Dermis microvascular lymphatic vessel endothelial cell (primary cell): ENCODE measurements at regions not wholly inside any gene's neighbourhood (a gene's known extent, or its start where the extent isn't known, plus 50 kb on each side); places are given as distances from the start of the nearest gene placed in this dataset.
"Not testable (repeated sequence)": the region's sequence is repeated elsewhere in the genome, so short reads cannot be mapped to it uniquely, and the experiment has no call there.

Experiments
- DNase-seq, 2 donors: peaks; one replicate each; pipeline versions ENCODE4 v3.0.0 to v3.0.0-alpha.2; 2010; ENCODE audit warnings: low read depth in 2 of 2

DNA sequence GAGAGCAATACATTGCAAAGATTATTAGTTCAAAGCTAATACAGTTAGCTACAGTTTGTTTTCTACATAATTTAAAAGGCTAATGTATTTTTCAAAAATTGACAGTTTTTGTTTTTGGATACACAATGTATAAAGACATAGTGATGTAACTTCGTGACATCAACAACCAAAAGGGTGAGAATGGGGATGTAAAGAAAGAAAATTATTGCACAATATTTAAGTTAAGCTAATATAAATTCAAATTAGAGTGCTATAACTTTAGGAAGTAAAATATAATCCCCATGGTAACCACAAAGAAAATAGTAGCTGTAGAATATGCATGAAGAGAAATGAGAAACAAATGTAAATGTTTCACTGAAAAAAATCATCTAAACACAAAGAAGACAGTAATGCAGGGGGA is 334.4 kb upstream of the DEPDC1 start:
- no peak for DNase-seq

DNA sequence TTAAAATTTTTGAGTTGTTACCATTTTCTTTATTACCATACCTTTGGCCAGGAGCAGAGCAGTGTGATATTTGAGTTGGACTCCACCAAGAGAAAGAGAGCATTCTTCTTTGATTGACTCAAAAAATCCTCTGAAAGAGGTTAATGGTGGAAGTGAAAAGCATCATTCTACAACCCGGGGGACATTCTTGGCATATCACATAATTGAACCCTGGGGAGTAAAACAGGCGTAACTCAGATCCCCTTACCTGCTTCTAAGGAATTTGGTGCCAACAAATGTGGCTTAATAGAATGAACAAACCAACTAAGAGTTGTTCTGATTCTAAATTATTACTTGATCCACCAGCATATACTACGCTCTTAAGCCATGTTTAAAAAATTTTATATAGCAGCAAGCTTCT is 351.1 kb upstream of the DEPDC1 start:
- no peak for DNase-seq

GRCh38 chr1:68868606-68869005 is 371.7 kb upstream of the DEPDC1 start:
- DNase-seq: no peak

DNA sequence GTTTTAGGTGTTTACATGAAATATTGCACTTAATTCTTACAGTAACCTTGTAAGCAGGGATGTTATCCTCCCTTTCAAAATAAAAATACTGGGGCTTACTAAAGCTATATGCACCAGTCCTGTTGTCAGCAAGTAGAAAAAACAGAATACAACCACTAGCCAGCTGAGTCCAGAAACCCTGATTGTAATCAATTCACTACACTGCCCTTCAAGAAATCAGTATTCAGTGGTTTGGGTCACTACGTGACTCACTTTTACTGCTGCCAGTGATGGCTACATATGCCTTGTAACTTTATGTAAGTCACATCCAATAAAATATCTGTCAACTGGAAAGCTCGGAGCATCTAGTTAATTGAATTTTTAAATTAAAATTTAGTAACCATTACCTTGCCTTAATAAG is 376.3 kb upstream of the DEPDC1 start:
- DNase-seq: no peak

GRCh38 chr1:68881330-68882194 is 384.7 kb upstream of the DEPDC1 start:
- not testable (repeated sequence) for DNase-seq

GRCh38 chr1:68889471-68889870 is 392.6 kb upstream of the DEPDC1 start:
- DNase-seq: no peak

- DNase-seq: no peak
Measured at GRCh38 chr1:68890736-68891135, 393.9 kb upstream of the DEPDC1 start.

DNA sequence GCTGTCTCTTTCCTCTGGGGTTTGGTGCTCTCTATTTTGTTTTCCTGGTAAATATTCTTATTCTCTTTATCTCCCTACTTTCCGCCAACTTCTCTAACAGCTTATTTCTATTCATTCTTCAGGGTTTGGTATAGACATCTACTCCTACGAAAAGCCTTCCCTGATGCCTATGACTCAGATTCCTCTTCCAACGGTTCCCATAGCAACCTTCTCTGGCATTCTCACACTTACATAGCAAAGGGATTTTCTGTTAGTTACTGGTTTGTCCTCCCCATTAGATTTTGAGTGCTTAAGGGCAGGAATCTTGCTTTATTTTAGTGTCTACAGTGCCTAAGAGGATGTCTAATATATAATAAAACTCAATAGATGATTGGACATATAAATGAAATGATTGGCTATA is 407.6 kb upstream of the DEPDC1 start:
- DNase-seq: no peak

DNA sequence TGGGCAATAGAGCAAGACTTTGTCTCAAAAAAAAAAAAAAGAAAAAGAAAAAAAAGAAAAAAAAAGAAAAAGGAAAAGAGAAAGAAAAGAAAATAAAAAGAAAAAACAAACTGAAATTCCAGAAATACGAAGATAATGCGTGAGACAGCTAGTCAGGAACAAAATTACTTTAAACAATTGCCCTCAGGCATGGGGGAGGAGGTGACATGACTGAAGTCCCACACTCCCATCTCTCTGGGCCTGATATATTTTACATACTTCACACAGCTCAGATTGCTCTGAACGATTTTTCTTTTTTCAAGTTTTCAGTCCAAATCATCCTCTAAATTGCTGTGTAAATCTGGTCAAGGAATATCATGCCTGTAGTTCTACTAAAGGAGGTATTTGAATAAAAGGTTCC is 409.5 kb upstream of the DEPDC1 start:
- DNase-seq: no peak

DNA sequence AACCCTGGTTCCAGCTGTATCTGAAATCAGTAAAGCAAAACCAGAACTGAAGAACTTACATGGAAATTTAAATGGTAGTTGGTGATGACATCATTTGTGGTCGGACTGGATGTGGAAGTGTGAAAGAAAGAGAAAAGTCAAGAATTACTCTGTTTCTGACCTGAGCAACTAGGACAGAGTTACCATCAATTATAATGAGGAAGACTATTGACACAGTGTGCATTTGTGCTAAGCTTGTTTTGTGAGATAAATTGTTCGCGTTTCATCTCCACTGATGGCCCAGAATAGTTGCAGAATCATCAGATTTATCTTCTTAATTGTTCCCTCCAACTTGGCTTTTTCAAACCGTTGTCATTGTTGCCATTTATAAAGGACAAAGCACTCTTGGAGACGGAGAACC is 410.6 kb upstream of the DEPDC1 start:
- no peak for DNase-seq

- DNase-seq: no peak
Measured at GRCh38 chr1:68908316-68908715, 411.4 kb upstream of the DEPDC1 start.

DNA sequence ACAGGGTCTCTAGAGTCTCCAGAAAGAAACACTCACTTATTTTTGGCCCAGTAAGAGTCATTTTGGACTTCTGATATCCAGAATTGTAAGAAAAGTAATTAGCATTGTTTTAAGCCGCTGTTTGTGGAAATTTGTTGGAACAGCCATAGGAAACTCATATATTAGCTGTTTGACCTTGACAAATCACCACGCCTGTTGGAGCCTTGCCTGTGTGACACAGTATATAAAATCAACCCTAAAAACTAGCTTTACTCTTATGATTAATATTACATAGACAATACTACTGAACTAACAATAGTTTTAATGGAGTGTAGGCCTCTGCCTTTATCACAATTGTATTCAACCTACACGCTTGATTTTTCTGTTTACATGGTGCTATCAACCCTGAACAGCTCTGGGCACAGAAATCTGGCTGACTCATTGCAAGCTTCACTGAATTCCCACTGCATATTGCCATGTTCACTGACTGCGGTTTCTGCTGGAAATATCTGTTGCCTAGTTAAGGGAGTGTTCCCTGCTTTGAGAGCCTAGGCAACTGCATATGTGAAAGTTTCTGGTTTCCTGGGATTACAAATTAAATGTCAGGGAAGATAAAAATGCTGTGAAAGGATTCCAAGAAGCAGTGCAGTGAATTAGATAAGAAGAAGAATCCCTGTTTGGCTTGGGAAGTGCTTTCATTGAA is 419.5 kb upstream of the DEPDC1 start:
- no peak for DNase-seq

DNA sequence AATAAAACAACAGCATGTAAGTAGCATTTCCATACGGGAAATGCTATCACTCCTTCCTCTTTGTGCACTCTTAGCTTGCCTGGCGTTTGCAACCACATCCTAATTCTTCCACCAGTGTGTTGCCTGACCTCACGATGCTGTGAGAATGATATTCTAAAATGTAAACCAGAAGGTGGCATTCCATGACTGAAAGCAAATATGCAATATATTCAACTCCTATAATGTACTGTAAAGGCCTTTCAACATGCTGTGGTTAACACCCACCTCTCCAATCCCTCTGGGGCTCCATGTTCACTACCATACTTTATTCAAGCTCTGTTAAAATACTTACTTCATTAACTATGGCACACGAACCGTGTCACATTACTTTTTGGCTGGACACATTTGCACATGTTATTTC is 420.6 kb upstream of the DEPDC1 start:
- no peak for DNase-seq

GRCh38 chr1:68918563-68918962 is 421.7 kb upstream of the DEPDC1 start:
- DNase-seq: no peak

- no peak for DNase-seq
Measured at GRCh38 chr1:68919075-68919474, 422.2 kb upstream of the DEPDC1 start.

GRCh38 chr1:68923475-68924088 is 426.7 kb upstream of the DEPDC1 start:
- not testable (repeated sequence) for DNase-seq

DNA sequence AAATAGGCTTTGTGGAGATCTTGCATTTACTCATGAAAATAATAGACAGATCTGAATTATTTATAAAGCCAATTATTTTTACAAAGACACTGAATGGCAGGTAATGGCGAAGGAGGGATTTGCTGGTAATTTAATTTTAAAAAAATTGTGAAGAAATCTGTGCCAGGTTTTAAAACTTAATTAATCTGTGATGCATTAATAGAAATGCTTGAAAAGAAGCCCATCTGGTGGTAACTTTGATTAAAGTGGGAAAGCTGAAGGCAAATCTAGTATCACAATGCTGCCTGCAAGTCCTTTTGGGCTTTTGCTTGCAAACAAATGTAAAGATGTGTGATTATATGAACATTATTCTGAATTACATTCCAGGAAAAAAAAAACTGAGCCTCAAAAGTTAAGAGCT is 433.2 kb upstream of the DEPDC1 start:
- DNase-seq: no peak

DNA sequence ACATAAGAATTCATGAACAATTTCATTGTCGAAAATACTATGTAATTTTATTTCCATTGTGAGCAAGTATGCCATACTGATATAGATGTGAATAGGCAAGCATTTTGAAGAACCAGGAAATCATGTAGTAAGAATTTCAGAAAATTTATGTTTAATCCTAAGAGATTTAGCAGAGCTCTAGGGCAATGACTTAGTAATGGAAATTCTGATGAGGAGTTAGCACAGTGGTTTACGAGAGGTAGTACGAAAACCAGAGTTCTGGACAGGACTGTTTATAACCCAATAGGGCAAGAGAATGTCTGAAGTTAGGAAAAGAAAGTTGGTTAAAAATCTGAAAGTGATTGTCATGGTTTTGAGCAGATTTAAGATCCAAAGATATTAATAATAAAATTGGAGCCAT is 439.6 kb upstream of the DEPDC1 start:
- no peak for DNase-seq

- no peak for DNase-seq
Measured at GRCh38 chr1:68938051-68938666, 441.3 kb upstream of the DEPDC1 start.

DNA sequence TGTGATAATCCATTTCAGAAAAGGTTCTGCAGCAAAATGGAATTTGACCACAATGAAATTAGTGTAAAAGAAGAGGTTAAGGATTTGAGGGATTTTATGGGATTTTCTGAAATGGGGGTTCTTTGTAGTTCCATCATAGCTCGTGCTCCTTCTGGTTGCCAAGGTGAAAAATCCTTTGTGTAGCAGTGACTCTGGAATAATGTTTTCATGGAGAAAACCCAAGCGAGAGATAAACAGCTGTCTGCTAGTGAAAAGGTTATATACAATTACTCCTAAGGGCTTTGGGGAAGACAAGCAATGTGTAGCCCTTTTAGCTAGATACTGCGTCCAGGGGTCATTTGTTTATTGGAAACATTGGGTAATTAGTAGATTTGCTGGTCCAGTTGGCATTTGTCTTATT is 453.2 kb upstream of the DEPDC1 start:
- no peak for DNase-seq

- no peak for DNase-seq
Measured at GRCh38 chr1:68953311-68953710, 456.4 kb upstream of the DEPDC1 start.

GRCh38 chr1:68954841-68955240 is 458.0 kb upstream of the DEPDC1 start:
- no peak for DNase-seq
